GM18909 (cell line): ENCODE measurements at regions not wholly inside any gene's neighbourhood (a gene's known extent, or its start where the extent isn't known, plus 50 kb on each side); places are given as distances from the start of the nearest gene placed in this dataset.
"Not testable (repeated sequence)": the region's sequence is repeated elsewhere in the genome, so short reads cannot be mapped to it uniquely, and the experiment has no call there.

Experiments
- ATAC-seq: cut with Tn5 transposase; IDR thresholded peaks from one replicate; pipeline ENCODE4 v1.9.1; 2021; ENCODE audit warnings: mild to moderate bottlenecking; ENCODE audit not compliant: unreplicated experiment, poor library complexity

GRCh38 chr4:27978427-27979109 is 1117.9 kb downstream of the STIM2 start:
- not testable (repeated sequence) for ATAC-seq

GRCh38 chr4:27985522-27985921 is 1124.9 kb downstream of the STIM2 start:
- no peak for ATAC-seq

- no peak for ATAC-seq
Measured at GRCh38 chr4:27986476-27986875, 1125.8 kb downstream of the STIM2 start.

GRCh38 chr4:28001698-28002097 is 1141.1 kb downstream of the STIM2 start:
- ATAC-seq: no peak

- no peak for ATAC-seq
Measured at GRCh38 chr4:28004520-28004919, 1143.9 kb downstream of the STIM2 start.

GRCh38 chr4:28006021-28006420 is 1145.4 kb downstream of the STIM2 start:
- no peak for ATAC-seq

- no peak for ATAC-seq
Measured at GRCh38 chr4:28007693-28008092, 1147.1 kb downstream of the STIM2 start.

- no peak for ATAC-seq
Measured at GRCh38 chr4:28009541-28009940, 1148.9 kb downstream of the STIM2 start.

- ATAC-seq: no peak
Measured at GRCh38 chr4:28010577-28011240, 1150.1 kb downstream of the STIM2 start.

GRCh38 chr4:28014469-28014868 is 1153.8 kb downstream of the STIM2 start:
- ATAC-seq: no peak

GRCh38 chr4:28015996-28016395 is 1155.4 kb downstream of the STIM2 start:
- ATAC-seq: no peak

- ATAC-seq: not testable (repeated sequence)
Measured at GRCh38 chr4:28038253-28038652, 1177.6 kb downstream of the STIM2 start.

GRCh38 chr4:28062562-28062961 is 1201.9 kb downstream of the STIM2 start:
- no peak for ATAC-seq

- ATAC-seq: no peak
Measured at GRCh38 chr4:28073860-28074555, 1213.4 kb downstream of the STIM2 start.

GRCh38 chr4:28075401-28075956 is 1214.8 kb downstream of the STIM2 start:
- ATAC-seq: no peak

GRCh38 chr4:28077203-28077602 is 1216.6 kb downstream of the STIM2 start:
- ATAC-seq: not testable (repeated sequence)

GRCh38 chr4:28082686-28083390 is 1222.2 kb downstream of the STIM2 start:
- no peak for ATAC-seq

GRCh38 chr4:28092610-28093009 is 1232.0 kb downstream of the STIM2 start:
- ATAC-seq: no peak

GRCh38 chr4:28093071-28093470 is 1232.4 kb downstream of the STIM2 start:
- no peak for ATAC-seq

- no peak for ATAC-seq
Measured at GRCh38 chr4:28101583-28101982, 1240.9 kb downstream of the STIM2 start.
